ENCODE measurements at regions not wholly inside any gene's neighbourhood (a gene's known extent, or its start where the extent isn't known, plus 50 kb on each side); places are given as distances from the start of the nearest gene placed in this dataset.

DNA sequence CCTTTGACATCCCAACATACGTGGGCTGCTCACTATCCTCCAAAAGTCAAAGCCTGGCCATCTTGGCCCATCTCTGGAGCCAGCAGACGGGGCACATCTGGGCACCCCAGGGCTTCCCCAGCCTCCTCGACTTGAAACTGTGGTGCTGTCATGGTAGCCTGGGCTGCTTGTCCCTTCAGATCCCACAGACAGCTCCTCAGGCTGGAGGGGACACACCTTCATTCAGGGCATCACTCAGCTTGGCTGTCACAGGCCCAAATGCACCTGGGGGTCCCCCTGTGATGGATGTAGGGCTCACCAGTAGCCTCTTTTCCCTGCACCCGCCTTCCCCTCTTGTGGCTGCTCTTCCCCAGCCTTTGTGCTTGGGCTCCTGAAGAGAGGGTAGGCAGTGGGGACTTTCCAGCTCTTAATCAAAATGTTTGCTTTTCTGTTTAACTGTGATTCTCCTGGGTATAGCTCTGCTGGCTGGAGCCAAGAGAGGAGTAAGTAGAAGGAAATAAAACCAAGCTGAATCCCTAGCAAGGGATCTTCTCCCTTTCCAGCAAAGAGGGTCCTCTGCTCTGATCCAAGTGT is 92.3 kb downstream of the GYPC start:
- Histone ChIP-seq H3K36me3 (no peaks in the 10 kb centered on the region), H3K4me1 (no peaks in the 10 kb centered on the region), H3K27me3 (no peaks in the 10 kb centered on the region), H3K27ac (no peak overlapping the region), H3K9me3 (no peaks in the 10 kb centered on the region), H3K4me3 (no peak overlapping the region)
- ATAC-seq: no peak
- intact Hi-C loops (cut with DNase I): no loop called here
- no peak for DNase-seq
- TF ChIP-seq, protein P1, sequence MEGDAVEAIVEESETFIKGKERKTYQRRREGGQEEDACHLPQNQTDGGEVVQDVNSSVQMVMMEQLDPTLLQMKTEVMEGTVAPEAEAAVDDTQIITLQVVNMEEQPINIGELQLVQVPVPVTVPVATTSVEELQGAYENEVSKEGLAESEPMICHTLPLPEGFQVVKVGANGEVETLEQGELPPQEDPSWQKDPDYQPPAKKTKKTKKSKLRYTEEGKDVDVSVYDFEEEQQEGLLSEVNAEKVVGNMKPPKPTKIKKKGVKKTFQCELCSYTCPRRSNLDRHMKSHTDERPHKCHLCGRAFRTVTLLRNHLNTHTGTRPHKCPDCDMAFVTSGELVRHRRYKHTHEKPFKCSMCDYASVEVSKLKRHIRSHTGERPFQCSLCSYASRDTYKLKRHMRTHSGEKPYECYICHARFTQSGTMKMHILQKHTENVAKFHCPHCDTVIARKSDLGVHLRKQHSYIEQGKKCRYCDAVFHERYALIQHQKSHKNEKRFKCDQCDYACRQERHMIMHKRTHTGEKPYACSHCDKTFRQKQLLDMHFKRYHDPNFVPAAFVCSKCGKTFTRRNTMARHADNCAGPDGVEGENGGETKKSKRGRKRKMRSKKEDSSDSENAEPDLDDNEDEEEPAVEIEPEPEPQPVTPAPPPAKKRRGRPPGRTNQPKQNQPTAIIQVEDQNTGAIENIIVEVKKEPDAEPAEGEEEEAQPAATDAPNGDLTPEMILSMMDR (IDR thresholded peaks at IDR 0.05): no peak

DNA sequence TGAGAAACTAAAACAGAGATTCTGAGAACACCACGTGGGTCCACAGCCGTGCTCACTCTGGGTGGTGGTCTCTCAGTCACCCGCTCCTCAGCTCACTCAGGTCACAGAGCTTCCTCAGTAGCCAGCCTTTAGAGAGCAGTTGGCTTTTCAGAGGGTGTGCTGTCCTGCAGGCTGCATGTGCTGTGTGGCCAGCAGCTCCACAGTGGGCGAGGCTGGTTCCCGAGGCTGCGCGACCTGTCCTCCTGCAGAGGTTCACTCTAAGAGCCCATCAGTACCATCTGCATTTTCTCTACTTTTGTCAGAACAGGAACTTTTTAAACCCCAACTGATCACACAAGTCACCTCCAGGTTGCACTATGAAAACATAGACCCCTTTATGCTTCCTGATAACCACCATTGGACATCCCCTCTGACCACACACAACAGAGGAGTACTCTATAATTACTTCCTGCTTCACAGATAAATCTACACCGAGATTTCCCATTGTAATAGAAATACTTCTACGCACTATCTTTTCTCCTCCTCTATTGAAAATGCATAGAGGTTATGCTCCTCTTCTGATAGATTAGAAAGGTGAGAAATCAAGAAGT is 93.1 kb downstream of the GYPC start:
- TF ChIP-seq, protein P1 (IDR thresholded peaks at IDR 0.05): no peak
- Histone ChIP-seq H3K4me3 (no peak overlapping the region), H3K36me3 (no peaks in the 10 kb centered on the region), H3K27ac (no peak overlapping the region), H3K27me3 (no peaks in the 10 kb centered on the region), H3K4me1 (no peaks in the 10 kb centered on the region), H3K9me3 (no peaks in the 10 kb centered on the region)
- DNase-seq (no peak), ATAC-seq (no peak)
- intact Hi-C loops (cut with DNase I): no loop called here

DNA sequence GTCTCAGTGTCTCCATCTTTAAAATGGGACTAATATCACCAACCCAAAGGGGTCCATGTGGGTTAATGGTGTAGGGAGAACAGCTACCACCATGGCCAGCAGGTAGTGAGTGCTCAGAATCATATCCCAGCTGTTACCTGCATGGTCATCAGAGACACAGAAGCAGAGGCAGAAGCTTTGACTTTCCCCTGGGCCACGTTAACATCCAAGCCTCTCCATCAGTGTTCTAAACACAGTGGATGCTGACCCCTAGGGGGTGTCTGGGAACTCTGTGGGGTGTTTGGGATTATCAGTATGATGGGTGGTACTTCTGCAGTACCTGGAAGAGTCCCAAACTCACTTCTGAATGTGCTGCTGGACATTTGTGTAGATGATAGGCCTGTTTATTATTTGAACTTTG is 93.6 kb downstream of the GYPC start:
- DNase-seq (no peak), ATAC-seq (no peak)
- TF ChIP-seq, protein P1 (IDR thresholded peaks at IDR 0.05): no peak
- Histone ChIP-seq H3K4me1 (no peaks in the 10 kb centered on the region), H3K4me3 (no peak overlapping the region), H3K27me3 (no peaks in the 10 kb centered on the region), H3K9me3 (no peaks in the 10 kb centered on the region), H3K27ac (no peak overlapping the region), H3K36me3 (no peaks in the 10 kb centered on the region)
- intact Hi-C loops (cut with DNase I): no loop called here

DNA sequence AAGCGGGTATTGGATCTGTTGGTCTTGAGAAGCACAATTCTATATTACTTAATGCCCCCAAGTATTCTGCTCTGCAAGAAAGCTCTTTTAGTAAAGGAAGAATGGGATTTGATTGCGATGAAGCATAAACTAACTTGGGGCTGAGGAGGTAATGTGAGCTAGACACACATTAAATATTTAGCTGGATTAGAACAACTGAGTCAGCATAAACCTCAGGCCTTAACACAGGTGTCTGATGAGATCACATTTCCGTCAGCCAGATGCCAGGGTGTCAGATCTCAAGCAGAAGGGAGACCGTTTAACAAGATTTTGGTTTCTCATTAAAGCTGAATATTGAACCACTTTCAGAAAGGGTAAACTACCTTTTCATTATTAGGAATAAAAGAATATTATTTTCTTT is 94.5 kb downstream of the GYPC start:
- no peak overlapping the region for H3K27ac ChIP-seq
- no peaks in the 10 kb centered on the region for H3K27me3 ChIP-seq
- TF ChIP-seq, protein P1 (IDR thresholded peaks at IDR 0.05): no peak
- ATAC-seq (no peak), DNase-seq (no peak)
- H3K9me3 ChIP-seq: no peaks in the 10 kb centered on the region
- no peaks in the 10 kb centered on the region for H3K4me1 ChIP-seq
- H3K36me3 ChIP-seq: no peaks in the 10 kb centered on the region
- no peak overlapping the region for H3K4me3 ChIP-seq
- intact Hi-C loops (cut with DNase I): no loop called here

DNA sequence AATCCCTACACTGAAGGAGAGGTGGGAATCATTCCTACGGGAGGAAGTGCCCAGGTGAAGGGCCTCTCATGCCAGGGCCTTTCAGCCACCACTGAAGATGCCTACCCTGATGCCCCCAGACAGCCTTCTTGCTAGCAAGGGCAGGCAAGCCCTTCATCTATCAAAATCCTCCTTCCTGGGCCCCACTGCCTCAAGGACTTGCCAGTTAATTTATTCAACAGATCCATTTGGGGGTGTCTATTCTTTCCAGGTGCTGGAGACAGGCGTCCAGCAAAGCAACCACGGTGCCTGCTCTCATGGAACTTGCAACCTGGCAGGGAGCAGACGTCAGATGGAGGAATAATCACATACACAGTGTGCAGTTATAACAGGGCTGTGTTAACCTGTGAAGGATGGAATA is 95.5 kb downstream of the GYPC start:
- Histone ChIP-seq H3K36me3 (no peaks in the 10 kb centered on the region), H3K4me3 (no peak overlapping the region), H3K9me3 (no peaks in the 10 kb centered on the region), H3K27ac (no peak overlapping the region), H3K4me1 (no peaks in the 10 kb centered on the region), H3K27me3 (no peaks in the 10 kb centered on the region)
- TF ChIP-seq, protein P1 (IDR thresholded peaks at IDR 0.05): no peak
- DNase-seq (no peak), ATAC-seq (no peak)
- intact Hi-C loops (cut with DNase I): no loop called here
